ENCODE measurements at regions not wholly inside any gene's neighbourhood (a gene's known extent, or its start where the extent isn't known, plus 50 kb on each side); places are given as distances from the start of the nearest gene placed in this dataset.

- Mint-ChIP-seq H3K4me3 (no peak overlapping the region), H3K27me3 (peaks cover 3% of the 10 kb centered on the region), H3K27ac (no peak overlapping the region), H3K36me3 (no peaks in the 10 kb centered on the region), H3K9me3 (peaks cover 16% of the 10 kb centered on the region), H3K4me1 (no peaks in the 10 kb centered on the region)
- DNase-seq: no peak
These were observed 50.3 kb upstream of the CXCL12 start for GRCh38 chr10:44435196-44435595.

GRCh38 chr10:44436240-44436639 lies 51.3 kb upstream of the CXCL12 start:
- H3K9me3 Mint-ChIP-seq: peaks cover 11% of the 10 kb centered on the region
- H3K4me1 Mint-ChIP-seq: no peaks in the 10 kb centered on the region
- peaks cover 3% of the 10 kb centered on the region for H3K27me3 Mint-ChIP-seq
- H3K4me3 Mint-ChIP-seq: no peak overlapping the region
- H3K36me3 Mint-ChIP-seq: no peaks in the 10 kb centered on the region
- no peak for DNase-seq
- no peak overlapping the region for H3K27ac Mint-ChIP-seq

- H3K36me3 Mint-ChIP-seq: no peaks in the 10 kb centered on the region
- H3K9me3 Mint-ChIP-seq: peaks cover 3% of the 10 kb centered on the region
- H3K27me3 Mint-ChIP-seq: peaks cover 3% of the 10 kb centered on the region
- no peak overlapping the region for H3K4me3 Mint-ChIP-seq
- no peak overlapping the region for H3K27ac Mint-ChIP-seq
- DNase-seq: no peak
- H3K4me1 Mint-ChIP-seq: no peaks in the 10 kb centered on the region
These were observed 53.1 kb upstream of the CXCL12 start for GRCh38 chr10:44437840-44438511.

- Mint-ChIP-seq H3K27me3 (peaks cover 3% of the 10 kb centered on the region), H3K27ac (no peak overlapping the region), H3K36me3 (no peaks in the 10 kb centered on the region), H3K4me1 (no peaks in the 10 kb centered on the region), H3K4me3 (no peak overlapping the region), H3K9me3 (peaks cover 3% of the 10 kb centered on the region)
- DNase-seq: no peak
These were observed 54.5 kb upstream of the CXCL12 start for GRCh38 chr10:44439239-44439957.

GRCh38 chr10:44439958-44440244 lies 55.0 kb upstream of the CXCL12 start:
- Mint-ChIP-seq H3K27ac (no peak overlapping the region), H3K36me3 (no peaks in the 10 kb centered on the region), H3K9me3 (peaks cover 2% of the 10 kb centered on the region), H3K4me1 (no peaks in the 10 kb centered on the region), H3K4me3 (no peak overlapping the region), H3K27me3 (peaks cover 3% of the 10 kb centered on the region)
- no peak for DNase-seq

GRCh38 chr10:44457259-44457658 lies 72.4 kb upstream of the CXCL12 start:
- Mint-ChIP-seq H3K36me3 (no peaks in the 10 kb centered on the region), H3K27me3 (peaks cover 4% of the 10 kb centered on the region), H3K4me3 (no peak overlapping the region), H3K9me3 (no peaks in the 10 kb centered on the region), H3K4me1 (no peaks in the 10 kb centered on the region), H3K27ac (no peak overlapping the region)
- no peak for DNase-seq

- H3K27me3 Mint-ChIP-seq: peaks cover 4% of the 10 kb centered on the region
- no peaks in the 10 kb centered on the region for H3K4me1 Mint-ChIP-seq
- H3K27ac Mint-ChIP-seq: no peak overlapping the region
- DNase-seq: no peak
- no peak overlapping the region for H3K4me3 Mint-ChIP-seq
- H3K9me3 Mint-ChIP-seq: no peaks in the 10 kb centered on the region
- no peaks in the 10 kb centered on the region for H3K36me3 Mint-ChIP-seq
These were observed 73.9 kb upstream of the CXCL12 start for GRCh38 chr10:44458671-44459413.

- no peak for DNase-seq
- Mint-ChIP-seq H3K4me1 (no peaks in the 10 kb centered on the region), H3K4me3 (no peak overlapping the region), H3K27ac (no peak overlapping the region), H3K27me3 (peaks cover 4% of the 10 kb centered on the region), H3K36me3 (no peaks in the 10 kb centered on the region), H3K9me3 (no peaks in the 10 kb centered on the region)
These were observed 74.8 kb upstream of the CXCL12 start for GRCh38 chr10:44459671-44460070.

GRCh38 chr10:44460416-44460815 lies 75.5 kb upstream of the CXCL12 start:
- no peaks in the 10 kb centered on the region for H3K9me3 Mint-ChIP-seq

GRCh38 chr10:44462338-44462914 lies 77.5 kb upstream of the CXCL12 start:
- no peaks in the 10 kb centered on the region for H3K9me3 Mint-ChIP-seq
- no peak overlapping the region for H3K4me3 Mint-ChIP-seq
- H3K4me1 Mint-ChIP-seq: no peaks in the 10 kb centered on the region
- H3K36me3 Mint-ChIP-seq: no peaks in the 10 kb centered on the region
- H3K27ac Mint-ChIP-seq: no peak overlapping the region
- DNase-seq: no peak
- peaks cover 11% of the 10 kb centered on the region for H3K27me3 Mint-ChIP-seq

More at GRCh38 chr10:44460416-44460815, 75.5 kb upstream of the CXCL12 start:
- H3K27ac Mint-ChIP-seq: no peak overlapping the region
- H3K4me1 Mint-ChIP-seq: no peaks in the 10 kb centered on the region
- H3K27me3 Mint-ChIP-seq: peaks cover 8% of the 10 kb centered on the region
- no peak overlapping the region for H3K4me3 Mint-ChIP-seq
- no peak for DNase-seq
- no peaks in the 10 kb centered on the region for H3K36me3 Mint-ChIP-seq

- DNase-seq: no peak
- no peak overlapping the region for H3K27ac Mint-ChIP-seq
- H3K36me3 Mint-ChIP-seq: no peaks in the 10 kb centered on the region
- no peaks in the 10 kb centered on the region for H3K9me3 Mint-ChIP-seq
- no peaks in the 10 kb centered on the region for H3K4me1 Mint-ChIP-seq
- peaks cover 16% of the 10 kb centered on the region for H3K27me3 Mint-ChIP-seq
- H3K4me3 Mint-ChIP-seq: no peak overlapping the region
These were observed 78.7 kb upstream of the CXCL12 start for GRCh38 chr10:44463511-44464121.

- H3K9me3 Mint-ChIP-seq: no peaks in the 10 kb centered on the region
- H3K4me3 Mint-ChIP-seq: no peak overlapping the region
- H3K27me3 Mint-ChIP-seq: peaks cover 16% of the 10 kb centered on the region
- H3K27ac Mint-ChIP-seq: no peak overlapping the region
- no peaks in the 10 kb centered on the region for H3K4me1 Mint-ChIP-seq
- no peak for DNase-seq
- H3K36me3 Mint-ChIP-seq: no peaks in the 10 kb centered on the region
These were observed 79.6 kb upstream of the CXCL12 start for GRCh38 chr10:44464503-44464902.

- Mint-ChIP-seq H3K9me3 (no peaks in the 10 kb centered on the region), H3K27ac (no peak overlapping the region), H3K4me3 (no peak overlapping the region), H3K36me3 (no peaks in the 10 kb centered on the region), H3K27me3 (peaks cover 16% of the 10 kb centered on the region), H3K4me1 (no peaks in the 10 kb centered on the region)
- no peak for DNase-seq
These were observed 80.7 kb upstream of the CXCL12 start for GRCh38 chr10:44465401-44466115.

- no peaks in the 10 kb centered on the region for H3K4me1 Mint-ChIP-seq
- no peak overlapping the region for H3K4me3 Mint-ChIP-seq
- H3K9me3 Mint-ChIP-seq: no peaks in the 10 kb centered on the region
- H3K27ac Mint-ChIP-seq: no peak overlapping the region
- H3K36me3 Mint-ChIP-seq: no peaks in the 10 kb centered on the region
- H3K27me3 Mint-ChIP-seq: peaks cover 16% of the 10 kb centered on the region
- no peak for DNase-seq
These were observed 81.3 kb upstream of the CXCL12 start for GRCh38 chr10:44466236-44466635.

All from activated naive CD8-positive, alpha-beta T cell treated with anti-CD3 and anti-CD28 coated beads for 36 hours (primary cell).